Effector memory CD4-positive, alpha-beta T cell (primary cell): ENCODE measurements at regions not wholly inside any gene's neighbourhood (a gene's known extent, or its start where the extent isn't known, plus 50 kb on each side); places are given as distances from the start of the nearest gene placed in this dataset.

Experiments
- DNase-seq, 3 donors: peaks; one replicate each; pipeline ENCODE4 v3.0.0-alpha.2; 2020
- H3K27ac ChIP-seq: 2 replicates; pipeline ENCODE4 v1.7.0; 2013; ENCODE audit warnings: mild to moderate bottlenecking, low read length, moderate library complexity; ENCODE audit not compliant: insufficient read depth, poor library complexity, severe bottlenecking
- H3K27me3 ChIP-seq: replicated peaks from 2 replicates; pipeline ENCODE4 v1.7.0; 2013; ENCODE audit warnings: mild to moderate bottlenecking, low read length; ENCODE audit not compliant: insufficient read depth, control insufficient read depth, poor library complexity, severe bottlenecking
- H3K36me3 ChIP-seq: 2 replicates; pipeline ENCODE4 v1.7.0; 2013; ENCODE audit warnings: mild to moderate bottlenecking, low read length, moderate library complexity; ENCODE audit not compliant: control insufficient read depth, insufficient read depth
- H3K4me1 ChIP-seq: 2 replicates; pipeline ENCODE4 v1.7.0; 2013; ENCODE audit warnings: low read length, mild to moderate bottlenecking; ENCODE audit not compliant: control insufficient read depth, insufficient read depth, poor library complexity, severe bottlenecking
- H3K4me3 ChIP-seq: 2 replicates; pipeline ENCODE4 v1.7.0; 2013; ENCODE audit warnings: low read length, low read depth, mild to moderate bottlenecking; ENCODE audit not compliant: insufficient read depth, poor library complexity, severe bottlenecking
- H3K9me3 ChIP-seq: 2 replicates; pipeline ENCODE4 v1.7.0; 2013; ENCODE audit warnings: mild to moderate bottlenecking, low read length, moderate library complexity; ENCODE audit not compliant: control insufficient read depth

GRCh38 chr5:72694856-72695255 is 121.6 kb upstream of the TNPO1 start:
- H3K27ac ChIP-seq: no peak overlapping the region
- DNase-seq: no peak
- H3K4me3 ChIP-seq: no peak overlapping the region
- no peaks in the 10 kb centered on the region for H3K27me3 ChIP-seq
- no peaks in the 10 kb centered on the region for H3K4me1 ChIP-seq
- H3K36me3 ChIP-seq: no peaks in the 10 kb centered on the region
- H3K9me3 ChIP-seq: no peaks in the 10 kb centered on the region

- H3K36me3 ChIP-seq: no peaks in the 10 kb centered on the region
- no peak overlapping the region for H3K27ac ChIP-seq
- no peaks in the 10 kb centered on the region for H3K27me3 ChIP-seq
- DNase-seq: no peak
- H3K4me3 ChIP-seq: no peak overlapping the region
- H3K9me3 ChIP-seq: no peaks in the 10 kb centered on the region
- H3K4me1 ChIP-seq: no peaks in the 10 kb centered on the region
Measured at GRCh38 chr5:72693546-72694205, 122.8 kb upstream of the TNPO1 start.

GRCh38 chr5:72692651-72693442 is 123.6 kb upstream of the TNPO1 start:
- no peaks in the 10 kb centered on the region for H3K4me1 ChIP-seq
- H3K9me3 ChIP-seq: no peaks in the 10 kb centered on the region
- DNase-seq: no peak
- H3K27ac ChIP-seq: no peak overlapping the region
- H3K4me3 ChIP-seq: no peak overlapping the region
- H3K27me3 ChIP-seq: no peaks in the 10 kb centered on the region
- H3K36me3 ChIP-seq: no peaks in the 10 kb centered on the region

GRCh38 chr5:72692231-72692637 is 124.2 kb upstream of the TNPO1 start:
- Histone ChIP-seq H3K27ac (no peak overlapping the region), H3K36me3 (no peaks in the 10 kb centered on the region), H3K4me1 (no peaks in the 10 kb centered on the region), H3K27me3 (no peaks in the 10 kb centered on the region), H3K4me3 (no peak overlapping the region), H3K9me3 (no peaks in the 10 kb centered on the region)
- no peak for DNase-seq

DNA sequence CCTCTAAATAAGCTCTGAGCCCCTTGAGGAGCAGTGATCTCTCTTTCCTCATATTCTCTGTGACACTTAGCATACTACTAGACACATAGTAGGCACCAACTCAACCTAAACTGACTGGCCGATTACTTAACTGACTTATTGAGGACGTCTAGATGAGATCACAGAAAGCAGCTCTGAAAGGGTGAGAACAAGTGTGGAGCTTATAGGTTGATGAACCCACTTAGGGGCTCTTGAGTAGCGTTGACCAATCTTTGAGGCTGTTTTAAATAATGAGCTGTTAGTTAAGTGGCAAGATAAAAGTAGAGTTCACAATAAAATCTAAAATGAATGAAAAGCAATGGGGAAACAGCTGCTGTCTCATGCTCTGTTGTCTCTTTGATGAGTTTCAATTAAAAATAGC is 124.7 kb upstream of the TNPO1 start:
- no peak for DNase-seq
- no peaks in the 10 kb centered on the region for H3K9me3 ChIP-seq

GRCh38 chr5:72688916-72689315 is 127.5 kb upstream of the TNPO1 start:
- Histone ChIP-seq H3K9me3 (no peaks in the 10 kb centered on the region), H3K36me3 (no peaks in the 10 kb centered on the region), H3K27ac (no peak overlapping the region), H3K27me3 (no peaks in the 10 kb centered on the region), H3K4me1 (no peaks in the 10 kb centered on the region), H3K4me3 (no peak overlapping the region)
- no peak for DNase-seq

More for the DNA sequence above, 124.7 kb upstream of the TNPO1 start:
- H3K27me3 ChIP-seq: no peaks in the 10 kb centered on the region
- no peak overlapping the region for H3K4me3 ChIP-seq
- H3K36me3 ChIP-seq: no peaks in the 10 kb centered on the region
- H3K4me1 ChIP-seq: no peaks in the 10 kb centered on the region
- H3K27ac ChIP-seq: no peak overlapping the region

DNA sequence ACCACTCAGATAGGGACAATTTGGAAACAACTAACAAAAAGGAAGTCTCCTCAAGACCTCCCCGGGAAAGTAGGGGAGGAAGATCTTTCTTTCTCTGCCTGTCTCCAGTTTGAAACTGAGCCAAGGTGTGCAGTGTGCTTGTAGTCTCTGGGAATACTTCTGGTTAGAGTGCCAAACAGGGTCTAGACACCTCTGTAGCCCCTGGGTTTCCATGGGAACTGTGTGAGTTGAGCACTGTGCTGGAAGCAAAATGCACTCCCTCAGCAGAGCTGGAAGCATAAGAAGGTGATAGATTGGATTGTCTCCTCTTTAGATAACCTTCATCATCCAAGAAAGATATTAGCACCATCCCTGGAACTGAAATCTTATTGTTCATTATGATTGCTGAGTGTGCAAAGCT is 129.2 kb upstream of the TNPO1 start:
- Histone ChIP-seq H3K9me3 (no peaks in the 10 kb centered on the region), H3K4me3 (no peak overlapping the region), H3K4me1 (no peaks in the 10 kb centered on the region), H3K36me3 (no peaks in the 10 kb centered on the region), H3K27me3 (no peaks in the 10 kb centered on the region), H3K27ac (no peak overlapping the region)
- DNase-seq: no peak

GRCh38 chr5:72682561-72682960 is 133.9 kb upstream of the TNPO1 start:
- no peaks in the 10 kb centered on the region for H3K4me1 ChIP-seq
- no peaks in the 10 kb centered on the region for H3K36me3 ChIP-seq
- no peak overlapping the region for H3K4me3 ChIP-seq
- H3K27ac ChIP-seq: no peak overlapping the region
- H3K9me3 ChIP-seq: no peaks in the 10 kb centered on the region
- H3K27me3 ChIP-seq: peaks cover 5% of the 10 kb centered on the region
- DNase-seq: no peak

- H3K27ac ChIP-seq: no peak overlapping the region
- DNase-seq: no peak
- H3K27me3 ChIP-seq: peaks cover 5% of the 10 kb centered on the region
- no peak overlapping the region for H3K4me3 ChIP-seq
- H3K4me1 ChIP-seq: no peaks in the 10 kb centered on the region
- no peaks in the 10 kb centered on the region for H3K36me3 ChIP-seq
- H3K9me3 ChIP-seq: no peaks in the 10 kb centered on the region
Measured at GRCh38 chr5:72681781-72682180, 134.7 kb upstream of the TNPO1 start.

GRCh38 chr5:72677447-72677846 is 139.0 kb upstream of the TNPO1 start:
- Histone ChIP-seq H3K36me3 (no peaks in the 10 kb centered on the region), H3K9me3 (no peaks in the 10 kb centered on the region)
- DNase-seq: no peak

More at GRCh38 chr5:72677447-72677846, 139.0 kb upstream of the TNPO1 start:
- H3K27me3 ChIP-seq: peaks cover 5% of the 10 kb centered on the region
- no peak overlapping the region for H3K4me3 ChIP-seq
- no peaks in the 10 kb centered on the region for H3K4me1 ChIP-seq
- no peak overlapping the region for H3K27ac ChIP-seq
